ENCODE measurements at regions not wholly inside any gene's neighbourhood (a gene's known extent, or its start where the extent isn't known, plus 50 kb on each side); places are given as distances from the start of the nearest gene placed in this dataset.
"Not testable (repeated sequence)": the region's sequence is repeated elsewhere in the genome, so short reads cannot be mapped to it uniquely, and the experiment has no call there.

GRCh38 chr11:39768214-39768613 lies 1691.2 kb downstream of the LRRC4C start:
- TF ChIP-seq CTCF (IDR thresholded peaks at IDR 0.05; ENCODE audit: low read depth, low read length) = no peak
- TF ChIP-seq MYC (IDR thresholded peaks at IDR 0.05; ENCODE audit: low read depth, low read length) = no peak
- no peak for TF ChIP-seq POLR2A (IDR thresholded peaks at IDR 0.05; ENCODE audit: extremely low read depth, insufficient read length)
- TF ChIP-seq MAX (IDR thresholded peaks at IDR 0.05; ENCODE audit: low read depth, low read length) = no peak
- H3K4me3 ChIP-seq (ENCODE audit: low read depth, low read length) = no peak overlapping the region
- DNase-seq (ENCODE audit: low read depth) = no peak

GRCh38 chr11:39745401-39745800 lies 1714.1 kb downstream of the LRRC4C start:
- DNase-seq (ENCODE audit: low read depth) = no peak
- H3K4me3 ChIP-seq (ENCODE audit: low read depth, low read length) = no peak overlapping the region
- TF ChIP-seq MYC (IDR thresholded peaks at IDR 0.05; ENCODE audit: low read depth, low read length) (no peak), MAX (IDR thresholded peaks at IDR 0.05; ENCODE audit: low read depth, low read length) (no peak), CTCF (IDR thresholded peaks at IDR 0.05; ENCODE audit: low read depth, low read length) (no peak), POLR2A (IDR thresholded peaks at IDR 0.05; ENCODE audit: extremely low read depth, insufficient read length) (no peak)

- no peak overlapping the region for H3K4me3 ChIP-seq (ENCODE audit: low read depth, low read length)
- DNase-seq (ENCODE audit: low read depth) = no peak
- TF ChIP-seq CTCF (IDR thresholded peaks at IDR 0.05; ENCODE audit: low read depth, low read length) (no peak), MYC (IDR thresholded peaks at IDR 0.05; ENCODE audit: low read depth, low read length) (no peak), POLR2A (IDR thresholded peaks at IDR 0.05; ENCODE audit: extremely low read depth, insufficient read length) (no peak), MAX (IDR thresholded peaks at IDR 0.05; ENCODE audit: low read depth, low read length) (no peak)
Observed at GRCh38 chr11:39741066-39741465, 1718.4 kb downstream of the LRRC4C start.

GRCh38 chr11:39736351-39736750 lies 1723.1 kb downstream of the LRRC4C start:
- H3K4me3 ChIP-seq (ENCODE audit: low read depth, low read length); DNase-seq (ENCODE audit: low read depth): not testable (repeated sequence)

GRCh38 chr11:39732001-39732400 lies 1727.5 kb downstream of the LRRC4C start:
- no peak overlapping the region for H3K4me3 ChIP-seq (ENCODE audit: low read depth, low read length)
- TF ChIP-seq MAX (IDR thresholded peaks at IDR 0.05; ENCODE audit: low read depth, low read length) = no peak
- no peak for TF ChIP-seq CTCF (IDR thresholded peaks at IDR 0.05; ENCODE audit: low read depth, low read length)
- TF ChIP-seq MYC (IDR thresholded peaks at IDR 0.05; ENCODE audit: low read depth, low read length) = no peak
- TF ChIP-seq POLR2A (IDR thresholded peaks at IDR 0.05; ENCODE audit: extremely low read depth, insufficient read length) = no peak
- DNase-seq (ENCODE audit: low read depth) = no peak

GRCh38 chr11:39725081-39725480 lies 1734.4 kb downstream of the LRRC4C start:
- no peak for DNase-seq (ENCODE audit: low read depth)
- TF ChIP-seq CTCF (IDR thresholded peaks at IDR 0.05; ENCODE audit: low read depth, low read length) (no peak), POLR2A (IDR thresholded peaks at IDR 0.05; ENCODE audit: extremely low read depth, insufficient read length) (no peak)
- no peak overlapping the region for H3K4me3 ChIP-seq (ENCODE audit: low read depth, low read length)
